T-helper 1 cell (primary cell): ENCODE measurements at regions not wholly inside any gene's neighbourhood (a gene's known extent, or its start where the extent isn't known, plus 50 kb on each side); places are given as distances from the start of the nearest gene placed in this dataset.

Source experiments
- DNase-seq, 5 donors: peaks; one replicate each; pipeline ENCODE4 v3.0.0-alpha.2; 2012 to 2020

- no peak for DNase-seq
Measured at GRCh38 chr18:41456831-41457230, 498.2 kb upstream of the PIK3C3 start.

DNA sequence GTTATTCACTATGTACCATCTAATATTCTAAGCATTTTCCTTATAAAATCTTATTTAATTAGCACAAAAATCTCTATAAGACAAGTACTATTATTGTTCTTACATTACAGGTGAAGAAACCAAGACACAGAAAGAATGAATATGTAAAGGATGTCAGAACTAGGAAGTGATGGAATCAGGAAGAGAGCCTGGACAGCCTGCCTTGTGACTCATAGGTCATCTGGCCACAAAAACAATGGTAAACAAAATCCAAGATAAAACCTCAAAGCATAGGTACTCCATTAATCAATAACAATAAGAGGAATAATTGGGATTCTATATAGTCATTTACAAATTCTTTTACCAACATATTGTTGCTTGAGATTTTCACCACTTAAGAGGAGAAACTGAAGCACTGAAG, 505.4 kb upstream of the PIK3C3 start:
- DNase-seq, result no peak

DNA sequence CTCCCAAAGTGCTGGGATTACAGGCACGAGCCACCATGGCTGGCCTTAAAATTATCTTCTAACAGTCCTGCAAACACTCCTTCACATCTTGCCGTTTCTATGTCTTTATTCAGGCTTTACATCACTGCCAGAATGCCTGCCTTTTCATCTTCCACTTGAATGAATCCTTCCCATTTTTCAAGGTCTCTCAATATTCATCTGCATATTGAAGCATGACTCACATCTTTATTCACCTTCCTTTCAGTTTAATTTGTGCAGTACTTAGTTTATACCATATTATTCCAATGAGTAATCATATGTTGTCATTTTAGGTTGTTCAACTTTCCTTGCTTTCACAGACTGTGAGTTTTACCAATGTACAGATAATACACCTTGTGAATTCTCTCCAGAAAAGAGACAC, 510.1 kb upstream of the PIK3C3 start:
- DNase-seq, result no peak

DNA sequence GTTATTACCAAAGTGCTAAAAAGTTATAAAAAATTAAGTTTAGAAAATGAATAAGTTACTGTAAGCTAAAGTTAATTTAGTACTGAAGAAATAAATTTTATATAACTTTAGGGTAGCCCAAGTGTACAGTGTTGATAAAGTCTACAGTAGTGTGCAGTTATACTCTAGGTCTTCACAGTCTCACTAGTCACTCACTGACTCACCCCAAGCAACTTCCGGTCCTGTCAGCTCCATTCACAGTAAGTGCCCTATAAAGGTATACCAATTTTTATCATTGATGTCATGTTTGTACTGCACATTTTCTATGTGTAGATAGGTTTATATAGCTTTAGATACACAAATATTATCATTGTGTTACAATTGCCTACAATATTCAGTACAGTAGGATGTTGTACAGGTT, 518.3 kb upstream of the PIK3C3 start:
- DNase-seq, result no peak

- no peak for DNase-seq
Measured at GRCh38 chr18:41418598-41418997, 536.4 kb upstream of the PIK3C3 start.

DNA sequence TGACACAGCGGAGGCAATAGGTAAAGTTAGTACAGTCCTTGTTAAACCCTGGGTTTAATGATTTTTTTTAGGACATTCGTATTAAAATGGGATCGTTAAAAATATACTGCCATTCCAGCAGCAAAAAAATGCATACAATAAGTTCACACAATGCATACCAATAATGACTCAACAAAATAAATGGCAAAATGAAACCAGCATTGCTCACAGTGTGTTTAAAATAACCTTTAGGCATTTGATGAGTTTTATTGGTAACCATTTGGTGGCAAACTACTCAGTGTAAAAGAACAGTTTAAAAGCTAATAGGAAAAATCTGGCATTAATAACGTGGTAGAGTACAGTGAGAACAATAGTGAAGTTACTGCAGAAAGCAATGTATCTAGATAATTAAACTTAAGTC, 539.0 kb upstream of the PIK3C3 start:
- no peak for DNase-seq

- DNase-seq, result no peak
Measured at GRCh38 chr18:41410006-41410405, 545.0 kb upstream of the PIK3C3 start.

DNA sequence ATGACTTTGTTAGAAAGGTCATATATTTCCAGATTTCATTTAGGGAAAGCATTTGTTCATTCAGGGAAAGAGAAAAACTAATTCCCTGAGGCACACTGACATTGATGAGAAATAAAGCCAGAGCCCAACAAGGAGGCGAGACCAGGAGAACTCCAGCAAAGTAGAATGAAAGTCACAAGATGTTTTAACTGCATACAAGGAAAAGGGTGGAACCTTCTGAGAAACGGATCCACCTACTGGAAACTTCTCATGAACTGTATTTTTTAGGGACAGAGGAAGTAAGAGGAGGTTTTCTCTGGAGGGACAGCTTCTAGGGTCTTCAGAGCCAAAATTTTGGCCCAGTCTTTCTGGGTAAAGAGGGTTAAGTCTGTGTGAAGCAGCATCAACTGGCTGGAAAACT, 548.2 kb upstream of the PIK3C3 start:
- DNase-seq, result no peak

DNA sequence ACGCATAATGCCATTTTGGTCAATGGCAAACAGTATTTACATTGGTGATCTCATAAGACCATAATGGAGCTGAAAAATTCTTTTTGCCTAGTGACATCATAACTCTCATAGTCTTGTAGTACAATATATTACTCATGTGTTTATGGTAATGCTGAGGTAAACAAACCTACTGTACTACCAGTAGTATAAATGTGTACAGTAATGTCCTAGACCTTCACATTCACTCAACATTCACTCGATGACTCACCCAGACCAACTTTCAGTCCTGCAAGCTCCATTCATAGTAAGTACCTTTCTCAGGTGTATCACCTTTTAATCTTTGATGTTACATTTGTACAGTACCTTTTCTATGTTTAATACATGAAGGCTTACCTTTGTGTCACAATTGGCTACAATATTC, 558.2 kb upstream of the PIK3C3 start:
- DNase-seq, result no peak

DNA sequence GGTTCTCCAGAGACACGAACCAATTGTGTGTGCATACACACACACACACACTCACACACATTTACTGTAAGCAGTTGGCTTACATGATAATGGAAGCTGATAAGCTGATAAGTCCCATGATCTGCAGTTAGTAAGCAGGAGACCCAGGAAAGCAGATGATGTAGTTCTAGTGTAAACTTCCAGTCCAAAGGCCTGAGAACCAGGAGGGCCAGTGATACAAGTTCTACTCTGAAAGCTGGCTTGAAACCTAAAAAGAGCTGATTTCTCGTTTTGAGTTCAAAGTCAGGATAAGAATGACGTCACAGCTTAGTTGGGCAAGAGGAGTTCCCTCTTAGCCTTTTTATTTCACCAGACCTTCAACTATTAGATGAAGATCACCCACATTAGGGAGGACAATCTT, 558.8 kb upstream of the PIK3C3 start:
- DNase-seq, result no peak

DNA sequence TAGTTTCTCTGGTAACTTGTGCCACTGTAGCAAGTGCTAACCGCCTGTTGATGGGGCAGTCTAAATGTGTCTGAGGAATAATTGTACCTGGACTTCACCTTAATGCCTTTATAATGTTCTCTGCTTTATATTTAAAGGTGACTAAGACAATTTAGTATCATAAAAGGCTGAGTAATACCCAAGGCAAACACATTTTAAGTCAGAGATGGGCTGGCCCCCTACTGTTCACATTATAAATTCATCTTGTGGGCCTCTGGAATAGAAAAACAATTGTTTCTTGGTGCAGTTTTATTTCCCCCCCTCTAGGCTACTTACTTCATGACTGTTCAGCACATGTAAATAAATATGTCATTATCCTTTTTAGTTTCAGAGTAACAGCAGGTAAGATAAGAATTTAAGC, 559.3 kb upstream of the PIK3C3 start:
- no peak for DNase-seq

DNA sequence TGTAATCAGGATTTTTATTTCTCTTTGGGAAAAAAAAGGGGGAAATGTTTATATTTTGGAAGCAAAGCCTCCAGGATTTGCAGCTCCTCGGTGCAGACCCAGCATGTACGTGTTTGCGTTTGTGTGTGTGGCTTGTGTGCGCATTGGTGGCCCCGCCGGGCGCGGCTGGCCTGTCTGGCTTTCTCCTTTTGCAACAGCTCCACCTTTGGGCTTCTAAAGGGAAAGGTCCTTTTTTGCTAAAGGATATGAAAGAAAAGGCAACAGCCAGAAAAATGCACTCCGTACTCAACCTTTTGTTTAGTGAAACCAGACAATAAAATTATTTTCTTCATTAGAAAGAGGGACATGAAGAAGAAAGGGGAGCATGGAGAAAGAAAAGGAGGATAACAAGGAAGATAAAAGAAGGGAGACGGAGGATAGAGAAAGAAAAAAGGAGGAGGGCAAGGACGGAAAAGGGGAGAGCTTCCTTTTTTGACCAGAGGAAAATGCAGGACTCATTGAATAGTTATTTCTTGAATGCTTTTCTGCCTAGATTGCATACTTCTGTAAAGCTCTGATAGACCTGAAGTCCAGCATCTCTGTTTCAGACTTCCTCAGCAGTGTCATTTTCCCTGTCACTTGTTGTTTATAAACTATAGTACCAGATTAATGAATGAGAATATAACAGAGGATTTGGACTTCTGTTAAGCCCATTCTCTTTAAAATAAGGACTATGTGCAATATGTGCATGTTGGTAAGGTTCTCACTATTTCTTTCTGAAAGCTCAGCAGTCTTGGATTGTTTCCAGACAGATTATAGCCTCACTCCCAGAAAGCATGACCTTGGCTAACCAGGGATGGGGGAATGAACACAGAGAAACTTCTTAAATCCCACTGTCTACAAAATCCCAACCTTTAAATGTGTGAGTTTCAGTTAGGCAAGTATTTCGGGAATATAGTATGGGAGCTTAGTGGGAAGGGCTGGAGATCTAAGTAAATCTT, 563.1 kb upstream of the PIK3C3 start:
- no peak for DNase-seq

- no peak for DNase-seq
Measured at GRCh38 chr18:41390309-41390708, 564.7 kb upstream of the PIK3C3 start.

DNA sequence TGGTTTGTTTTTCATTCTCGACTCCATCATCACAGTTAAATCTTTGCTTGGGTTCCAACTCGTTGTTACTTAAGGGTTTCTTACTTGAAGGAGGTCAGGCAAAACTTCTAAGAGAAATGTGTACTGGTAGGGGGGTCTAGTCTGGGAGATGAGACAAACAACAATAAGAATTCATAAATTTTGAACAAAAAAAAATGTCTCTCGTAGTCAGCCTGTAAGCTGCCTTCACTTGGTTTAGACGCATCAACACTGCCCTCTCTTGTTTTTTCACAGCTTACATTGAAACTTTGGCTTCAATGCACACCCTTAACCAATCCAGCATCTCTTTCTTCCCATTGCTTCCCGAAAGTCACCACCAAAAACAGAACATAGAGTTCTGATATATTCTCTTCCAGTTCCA, 576.4 kb upstream of the PIK3C3 start:
- DNase-seq, result no peak

DNA sequence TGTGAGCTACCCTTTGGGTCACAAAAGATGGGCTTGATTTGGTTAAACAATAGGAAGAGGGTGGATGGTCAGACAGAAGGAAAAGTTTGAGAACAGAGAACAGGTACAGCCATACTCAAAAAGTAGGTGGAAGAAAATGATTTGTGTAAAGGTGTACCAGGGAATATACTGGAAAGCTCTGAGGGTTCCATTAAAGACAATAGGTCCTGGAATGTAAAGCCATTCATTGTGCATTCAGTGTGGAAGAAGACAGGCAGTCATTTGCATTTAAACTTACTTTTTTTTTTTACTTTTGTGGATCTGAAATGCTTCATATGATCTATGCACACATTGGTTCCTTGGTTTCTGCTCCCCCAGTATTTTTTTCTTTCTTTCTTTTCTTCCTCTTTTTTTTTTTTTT, 581.4 kb upstream of the PIK3C3 start:
- no peak for DNase-seq

DNA sequence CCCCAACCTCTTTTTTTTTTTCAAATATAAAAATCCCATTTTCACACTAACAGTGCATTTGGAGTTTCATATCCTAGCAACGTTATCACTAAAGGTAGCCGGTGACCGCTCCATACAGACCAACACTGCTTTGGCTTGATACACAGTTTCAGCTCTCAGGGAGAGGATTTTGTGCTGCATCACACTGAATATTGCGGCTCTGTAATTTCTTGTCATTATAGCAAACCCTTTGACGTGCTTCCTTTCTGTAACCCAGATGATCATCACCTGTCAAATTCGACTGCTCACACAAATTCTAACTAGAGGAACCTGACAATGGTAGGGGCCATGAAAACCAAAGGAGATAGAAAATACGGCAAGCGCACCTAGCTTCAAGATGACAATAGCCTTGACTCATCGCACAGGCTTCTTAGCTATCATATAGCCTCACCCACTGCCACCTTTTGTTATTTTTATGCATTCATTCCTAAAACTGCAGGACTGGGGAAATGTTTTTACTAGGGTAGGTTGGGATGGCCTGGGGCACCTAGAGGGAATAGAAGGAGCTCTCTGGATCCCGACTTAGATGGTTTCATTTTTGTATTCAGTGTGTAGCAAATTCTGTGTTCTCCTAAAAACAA, 582.9 kb upstream of the PIK3C3 start:
- no peak for DNase-seq

- DNase-seq, result no peak
Measured at GRCh38 chr18:41371156-41372045, 583.6 kb upstream of the PIK3C3 start.

DNA sequence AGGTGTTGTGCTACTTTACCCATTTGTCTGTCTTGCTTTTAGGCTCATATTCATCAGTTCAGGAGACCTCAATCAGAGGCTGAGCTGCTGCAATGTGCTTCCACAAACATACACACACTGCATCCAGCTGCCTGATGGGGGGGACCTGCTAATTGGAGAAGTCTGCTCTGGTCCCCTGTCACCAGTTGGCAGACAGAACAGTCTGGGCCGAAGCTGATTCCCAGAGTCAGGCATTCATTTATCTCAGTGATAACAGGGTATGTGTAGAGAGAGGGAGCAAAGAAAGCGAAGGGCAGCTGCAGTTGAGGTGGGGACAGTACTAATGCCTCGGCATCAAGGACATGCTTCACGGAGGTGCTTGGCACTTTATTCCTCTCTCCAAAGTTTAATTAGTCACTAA, 584.3 kb upstream of the PIK3C3 start:
- DNase-seq, result no peak

- no peak for DNase-seq
Measured at GRCh38 chr18:41357708-41358107, 597.3 kb upstream of the PIK3C3 start.

DNA sequence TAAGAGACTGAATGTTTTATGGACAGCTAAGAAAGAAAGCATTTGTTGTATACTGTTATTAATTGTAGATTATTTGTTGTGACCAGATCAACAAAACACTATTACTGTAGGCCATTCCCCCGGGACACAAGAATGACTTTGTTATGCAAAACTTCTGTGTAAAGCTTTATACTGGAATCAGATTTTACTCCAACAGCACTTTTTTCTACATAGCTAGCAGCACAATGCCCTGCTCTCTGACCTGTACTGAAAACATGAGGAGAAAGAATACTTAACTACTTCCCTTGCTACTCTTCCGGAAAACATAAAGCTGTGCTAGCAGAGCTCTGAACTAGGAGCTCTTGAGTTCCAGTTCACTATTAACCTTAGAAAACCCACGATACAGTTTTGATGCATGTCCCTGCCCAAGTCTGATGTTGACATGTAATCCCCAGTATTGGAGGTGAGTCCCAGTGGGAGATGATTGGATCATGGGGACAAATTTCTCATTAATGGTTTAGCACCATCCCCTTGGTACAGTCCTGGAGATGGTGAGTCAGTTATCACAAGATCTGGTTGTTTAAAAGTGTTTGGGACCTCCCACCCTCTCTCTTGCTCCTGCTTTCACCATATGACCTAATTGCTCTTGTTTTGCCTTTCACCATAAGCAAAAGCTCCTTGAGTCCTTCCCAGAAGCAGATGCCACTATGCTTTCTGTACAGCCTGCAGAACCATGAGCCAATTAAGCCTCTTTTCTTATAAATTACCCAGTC, 601.1 kb upstream of the PIK3C3 start:
- no peak for DNase-seq

DNA sequence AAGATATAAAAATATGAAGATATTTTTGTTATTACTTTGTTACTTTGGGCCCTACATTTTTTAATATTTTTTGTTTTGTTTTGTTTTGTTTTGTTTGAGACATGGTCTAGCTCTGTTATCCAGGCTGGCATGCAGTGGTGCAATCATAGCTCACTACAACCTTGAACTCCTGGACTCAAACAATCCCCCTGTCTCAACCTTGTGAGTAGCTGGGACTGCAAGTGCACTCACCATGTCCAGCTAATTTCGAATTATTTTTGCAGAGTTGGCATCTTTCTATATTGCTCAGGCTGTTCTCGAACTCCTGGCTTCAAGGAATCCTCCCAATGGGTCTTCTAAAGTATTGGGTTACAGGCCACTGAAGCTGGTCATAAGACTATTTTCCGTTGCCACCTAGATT, 603.6 kb upstream of the PIK3C3 start:
- DNase-seq, result no peak

- DNase-seq, result no peak
Measured at GRCh38 chr18:41347057-41347456, 608.0 kb upstream of the PIK3C3 start.

DNA sequence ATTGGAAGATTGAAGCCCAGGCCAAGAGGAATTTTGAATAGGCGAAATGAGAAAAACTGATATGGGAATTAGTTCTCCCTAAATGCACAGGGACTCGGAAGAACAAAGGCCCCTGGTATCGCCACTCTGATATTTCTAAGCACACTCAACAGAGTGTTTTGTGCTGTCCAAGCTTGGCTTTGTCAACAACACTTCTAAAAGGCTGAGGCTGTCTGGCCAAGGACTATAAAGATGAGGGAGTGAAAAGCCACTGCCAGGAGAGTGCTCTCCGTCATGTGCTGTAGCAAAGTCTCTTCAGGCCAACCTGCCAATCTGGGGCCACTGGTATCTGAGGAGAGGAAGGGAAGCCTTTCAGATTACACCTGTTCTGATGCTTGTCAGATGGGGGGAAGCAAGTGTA, 611.2 kb upstream of the PIK3C3 start:
- DNase-seq, result no peak
